ENCODE measurements at regions not wholly inside any gene's neighbourhood (a gene's known extent, or its start where the extent isn't known, plus 50 kb on each side); places are given as distances from the start of the nearest gene placed in this dataset.

- TF ChIP-seq, protein P1, sequence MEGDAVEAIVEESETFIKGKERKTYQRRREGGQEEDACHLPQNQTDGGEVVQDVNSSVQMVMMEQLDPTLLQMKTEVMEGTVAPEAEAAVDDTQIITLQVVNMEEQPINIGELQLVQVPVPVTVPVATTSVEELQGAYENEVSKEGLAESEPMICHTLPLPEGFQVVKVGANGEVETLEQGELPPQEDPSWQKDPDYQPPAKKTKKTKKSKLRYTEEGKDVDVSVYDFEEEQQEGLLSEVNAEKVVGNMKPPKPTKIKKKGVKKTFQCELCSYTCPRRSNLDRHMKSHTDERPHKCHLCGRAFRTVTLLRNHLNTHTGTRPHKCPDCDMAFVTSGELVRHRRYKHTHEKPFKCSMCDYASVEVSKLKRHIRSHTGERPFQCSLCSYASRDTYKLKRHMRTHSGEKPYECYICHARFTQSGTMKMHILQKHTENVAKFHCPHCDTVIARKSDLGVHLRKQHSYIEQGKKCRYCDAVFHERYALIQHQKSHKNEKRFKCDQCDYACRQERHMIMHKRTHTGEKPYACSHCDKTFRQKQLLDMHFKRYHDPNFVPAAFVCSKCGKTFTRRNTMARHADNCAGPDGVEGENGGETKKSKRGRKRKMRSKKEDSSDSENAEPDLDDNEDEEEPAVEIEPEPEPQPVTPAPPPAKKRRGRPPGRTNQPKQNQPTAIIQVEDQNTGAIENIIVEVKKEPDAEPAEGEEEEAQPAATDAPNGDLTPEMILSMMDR (IDR thresholded peaks at IDR 0.05; ENCODE audit: insufficient read depth, low read length, poor library complexity, severe bottlenecking), result no peak
- TF ChIP-seq EZH2phosphoT487 (conservative IDR thresholded peaks at IDR 0.05; ENCODE audit: low read length), result no peak
- Histone ChIP-seq H3K4me3 (ENCODE audit: insufficient read depth, low read length, poor library complexity, severe bottlenecking) (no peak overlapping the region), H3K9me2 (replicated peaks; ENCODE audit: insufficient read depth, low read length) (no peaks in the 10 kb centered on the region), H4K20me1 (ENCODE audit: low read depth, low read length) (no peaks in the 10 kb centered on the region), H3K27ac (ENCODE audit: low read depth, low read length) (no peak overlapping the region), H3K9me3 (ENCODE audit: insufficient read depth, low read length) (0 out of 2 replicates have a peak, but pooled peaks cover 3% of the 10 kb centered on the region), H2AFZ (ENCODE audit: low read depth, low read length, severe bottlenecking) (no peak overlapping the region), H3K36me3 (ENCODE audit: low read length) (no peaks in the 10 kb centered on the region), H3K79me2 (ENCODE audit: insufficient read depth, low read length) (no peaks in the 10 kb centered on the region), H3K4me2 (ENCODE audit: low read depth, low read length, poor library complexity, severe bottlenecking) (no peak overlapping the region), H3K9ac (ENCODE audit: low read length) (no peak overlapping the region), H3F3A (ENCODE audit: insufficient read depth) (no peaks in the 10 kb centered on the region), H3K27me3 (ENCODE audit: low read length) (no peaks in the 10 kb centered on the region)
Measured at GRCh38 chr2:4192119-4192518, 488.7 kb downstream of the DCDC2C start.

- Histone ChIP-seq H3F3A (ENCODE audit: insufficient read depth) (no peaks in the 10 kb centered on the region), H3K4me3 (ENCODE audit: insufficient read depth, low read length, poor library complexity, severe bottlenecking) (no peak overlapping the region), H3K9me3 (ENCODE audit: insufficient read depth, low read length) (no peaks in the 10 kb centered on the region), H3K36me3 (ENCODE audit: low read length) (no peaks in the 10 kb centered on the region), H3K27me3 (ENCODE audit: low read length) (no peaks in the 10 kb centered on the region), H3K27ac (ENCODE audit: low read depth, low read length) (no peak overlapping the region), H2AFZ (ENCODE audit: low read depth, low read length, severe bottlenecking) (no peak overlapping the region), H4K20me1 (ENCODE audit: low read depth, low read length) (no peaks in the 10 kb centered on the region), H3K9ac (ENCODE audit: low read length) (no peak overlapping the region), H3K4me2 (ENCODE audit: low read depth, low read length, poor library complexity, severe bottlenecking) (no peak overlapping the region), H3K9me2 (replicated peaks; ENCODE audit: insufficient read depth, low read length) (no peaks in the 10 kb centered on the region), H3K79me2 (ENCODE audit: insufficient read depth, low read length) (no peaks in the 10 kb centered on the region)
- TF ChIP-seq, protein P1 (IDR thresholded peaks at IDR 0.05; ENCODE audit: insufficient read depth, low read length, poor library complexity, severe bottlenecking), result no peak
- no peak for TF ChIP-seq EZH2phosphoT487 (conservative IDR thresholded peaks at IDR 0.05; ENCODE audit: low read length)
Measured at GRCh38 chr2:4214444-4215205, 511.2 kb downstream of the DCDC2C start.

DNA sequence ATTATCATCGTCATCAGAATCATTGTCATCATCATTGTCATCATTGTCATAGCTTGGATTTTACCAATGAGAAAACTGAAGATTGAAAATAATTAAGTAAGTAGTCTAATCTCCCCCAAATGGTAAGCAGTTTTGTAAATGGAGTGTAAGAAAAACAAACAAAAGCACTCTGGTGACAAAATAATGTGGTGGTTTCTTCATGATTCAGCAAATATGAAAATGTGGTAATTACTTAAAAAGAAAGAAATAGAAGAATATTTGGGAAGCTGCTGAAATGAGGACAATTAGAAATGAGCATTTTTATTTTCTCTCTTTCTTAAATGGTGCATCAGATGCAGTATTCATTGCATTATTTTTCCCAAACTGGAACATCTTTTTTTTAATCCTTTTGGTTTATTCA is 514.4 kb downstream of the DCDC2C start:
- Histone ChIP-seq H3F3A (ENCODE audit: insufficient read depth) (no peaks in the 10 kb centered on the region), H3K79me2 (ENCODE audit: insufficient read depth, low read length) (no peaks in the 10 kb centered on the region), H3K27ac (ENCODE audit: low read depth, low read length) (no peak overlapping the region), H3K4me3 (ENCODE audit: insufficient read depth, low read length, poor library complexity, severe bottlenecking) (no peak overlapping the region), H2AFZ (ENCODE audit: low read depth, low read length, severe bottlenecking) (no peak overlapping the region), H3K27me3 (ENCODE audit: low read length) (no peaks in the 10 kb centered on the region), H3K36me3 (ENCODE audit: low read length) (no peaks in the 10 kb centered on the region), H3K9ac (ENCODE audit: low read length) (no peak overlapping the region), H3K9me3 (ENCODE audit: insufficient read depth, low read length) (no peaks in the 10 kb centered on the region), H3K9me2 (replicated peaks; ENCODE audit: insufficient read depth, low read length) (no peaks in the 10 kb centered on the region), H3K4me2 (ENCODE audit: low read depth, low read length, poor library complexity, severe bottlenecking) (no peak overlapping the region), H4K20me1 (ENCODE audit: low read depth, low read length) (no peaks in the 10 kb centered on the region)
- TF ChIP-seq, protein P1 (IDR thresholded peaks at IDR 0.05; ENCODE audit: insufficient read depth, low read length, poor library complexity, severe bottlenecking), result no peak
- no peak for TF ChIP-seq EZH2phosphoT487 (conservative IDR thresholded peaks at IDR 0.05; ENCODE audit: low read length)
